Fibroblast of skin of left biceps (primary cell): ENCODE measurements at regions not wholly inside any gene's neighbourhood (a gene's known extent, or its start where the extent isn't known, plus 50 kb on each side); places are given as distances from the start of the nearest gene placed in this dataset.

ENCODE experiments used
- DNase-seq, 2 experiments: peaks; one replicate each; pipeline ENCODE4 v3.0.0-alpha.2; 2013; ENCODE audit warnings: low read depth in 2 of 2

- no peak for DNase-seq
Observed at GRCh38 chr9:89721971-89722530, 117.2 kb downstream of the GADD45G start.

GRCh38 chr9:89722712-89723111 is 117.9 kb downstream of the GADD45G start:
- DNase-seq: no peak

- DNase-seq: peak; percentile 28 to 33
Observed at GRCh38 chr9:89723469-89724100, 118.8 kb downstream of the GADD45G start.

- no peak for DNase-seq
Observed at GRCh38 chr9:89724659-89725058, 119.8 kb downstream of the GADD45G start.

- no peak for DNase-seq
Observed at GRCh38 chr9:89725271-89725670, 120.5 kb downstream of the GADD45G start.

- DNase-seq: no peak
Observed at GRCh38 chr9:89729954-89730530, 125.2 kb downstream of the GADD45G start.

GRCh38 chr9:89730715-89731114 is 125.9 kb downstream of the GADD45G start:
- DNase-seq: no peak

- DNase-seq: no peak
Observed at GRCh38 chr9:89731262-89732182, 126.7 kb downstream of the GADD45G start.

GRCh38 chr9:89732295-89732938 is 127.6 kb downstream of the GADD45G start:
- DNase-seq: no peak

- DNase-seq: no peak
Observed at GRCh38 chr9:89732939-89733324, 128.1 kb downstream of the GADD45G start.

GRCh38 chr9:89734600-89735041 is 129.8 kb downstream of the GADD45G start:
- no peak for DNase-seq

- DNase-seq: no peak
Observed at GRCh38 chr9:89738137-89738932, 133.5 kb downstream of the GADD45G start.

- DNase-seq: no peak
Observed at GRCh38 chr9:89739511-89739910, 134.7 kb downstream of the GADD45G start.

- DNase-seq: no peak
Observed at GRCh38 chr9:89739916-89740315, 135.1 kb downstream of the GADD45G start.

- DNase-seq: no peak
Observed at GRCh38 chr9:89740722-89741121, 135.9 kb downstream of the GADD45G start.

GRCh38 chr9:89742660-89743059 is 137.8 kb downstream of the GADD45G start:
- no peak for DNase-seq

GRCh38 chr9:89743216-89743572 is 138.4 kb downstream of the GADD45G start:
- DNase-seq: no peak

- no peak for DNase-seq
Observed at GRCh38 chr9:89743573-89744254, 138.9 kb downstream of the GADD45G start.

- DNase-seq: no peak
Observed at GRCh38 chr9:89744255-89744648, 139.4 kb downstream of the GADD45G start.

- DNase-seq: no peak
Observed at GRCh38 chr9:89744730-89745129, 139.9 kb downstream of the GADD45G start.
